IMR-90 (cell line): ENCODE measurements at regions not wholly inside any gene's neighbourhood (a gene's known extent, or its start where the extent isn't known, plus 50 kb on each side); places are given as distances from the start of the nearest gene placed in this dataset.

Experiments
- BHLHE40 ChIP-seq: fragments of 150-350 bp; IDR thresholded peaks from 2 replicates; pipeline ENCODE4 v1.6.1; 2016; ENCODE audit warnings: mild to moderate bottlenecking, low read depth, low read length
- CEBPB ChIP-seq: IDR thresholded peaks from 2 replicates; pipeline ENCODE4 v1.6.1; 2012; ENCODE audit warnings: low read depth, low read length, improper control_type of control experiment
- CHD1 ChIP-seq: IDR thresholded peaks from 2 replicates; pipeline ENCODE4 v1.6.1; 2012; ENCODE audit warnings: low read depth, low read length, improper control_type of control experiment
- MAFK ChIP-seq: IDR thresholded peaks from 2 replicates; pipeline ENCODE4 v1.6.1; 2012; ENCODE audit warnings: low read depth, low read length, improper control_type of control experiment
- MAZ ChIP-seq: IDR thresholded peaks from 2 replicates; pipeline ENCODE4 v1.6.1; 2012; ENCODE audit warnings: low read depth, mild to moderate bottlenecking, low read length, improper control_type of control experiment, moderate library complexity, borderline replicate concordance
- MXI1 ChIP-seq: IDR thresholded peaks from 2 replicates; pipeline ENCODE4 v1.6.1; 2012; ENCODE audit warnings: low read depth, mild to moderate bottlenecking, low read length, moderate library complexity, borderline replicate concordance
- POLR2A ChIP-seq: IDR thresholded peaks from 2 replicates; pipeline ENCODE4 v1.6.1; 2012; ENCODE audit warnings: mild to moderate bottlenecking, low read depth, low read length
- RAD21 ChIP-seq: IDR thresholded peaks from 2 replicates; pipeline ENCODE4 v1.6.1; 2012; ENCODE audit warnings: low read length, improper control_type of control experiment
- RCOR1 ChIP-seq: IDR thresholded peaks from 2 replicates; pipeline ENCODE4 v1.6.1; 2012; ENCODE audit warnings: mild to moderate bottlenecking, low read length, improper control_type of control experiment; ENCODE audit not compliant: insufficient replicate concordance
- SMC3 ChIP-seq: fragments of 150-350 bp; IDR thresholded peaks from 2 replicates; pipeline ENCODE4 v1.6.1; 2016; ENCODE audit warnings: low read depth, mild to moderate bottlenecking, antibody characterized with exemption, low read length, moderate library complexity
- USF2 ChIP-seq: fragments of 150-350 bp; IDR thresholded peaks from 2 replicates; pipeline ENCODE4 v1.6.1; 2017; ENCODE audit warnings: mild to moderate bottlenecking, antibody characterized with exemption, low read length, low read depth
- TF ChIP-seq, protein P1 (sequence below): conservative IDR thresholded peaks from 2 replicates; pipeline ENCODE4 v1.5.1; 2012; ENCODE audit warnings: mild to moderate bottlenecking, low read depth, low read length, improper control_type of control experiment

- no peak for TF ChIP-seq RAD21
- TF ChIP-seq, protein P1, sequence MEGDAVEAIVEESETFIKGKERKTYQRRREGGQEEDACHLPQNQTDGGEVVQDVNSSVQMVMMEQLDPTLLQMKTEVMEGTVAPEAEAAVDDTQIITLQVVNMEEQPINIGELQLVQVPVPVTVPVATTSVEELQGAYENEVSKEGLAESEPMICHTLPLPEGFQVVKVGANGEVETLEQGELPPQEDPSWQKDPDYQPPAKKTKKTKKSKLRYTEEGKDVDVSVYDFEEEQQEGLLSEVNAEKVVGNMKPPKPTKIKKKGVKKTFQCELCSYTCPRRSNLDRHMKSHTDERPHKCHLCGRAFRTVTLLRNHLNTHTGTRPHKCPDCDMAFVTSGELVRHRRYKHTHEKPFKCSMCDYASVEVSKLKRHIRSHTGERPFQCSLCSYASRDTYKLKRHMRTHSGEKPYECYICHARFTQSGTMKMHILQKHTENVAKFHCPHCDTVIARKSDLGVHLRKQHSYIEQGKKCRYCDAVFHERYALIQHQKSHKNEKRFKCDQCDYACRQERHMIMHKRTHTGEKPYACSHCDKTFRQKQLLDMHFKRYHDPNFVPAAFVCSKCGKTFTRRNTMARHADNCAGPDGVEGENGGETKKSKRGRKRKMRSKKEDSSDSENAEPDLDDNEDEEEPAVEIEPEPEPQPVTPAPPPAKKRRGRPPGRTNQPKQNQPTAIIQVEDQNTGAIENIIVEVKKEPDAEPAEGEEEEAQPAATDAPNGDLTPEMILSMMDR, result no peak
- no peak for TF ChIP-seq SMC3
- TF ChIP-seq POLR2A, result no peak
- no peak for TF ChIP-seq CHD1
- no peak for TF ChIP-seq RCOR1
- TF ChIP-seq CEBPB, result no peak
- 0 out of 2 replicates have a peak, but pooled peaks have one; percentile 22 for TF ChIP-seq BHLHE40
- TF ChIP-seq MAZ, result no peak
- TF ChIP-seq MXI1, result no peak
- no peak for TF ChIP-seq USF2
- TF ChIP-seq MAFK, result no peak
Observed at GRCh38 chr2:215598376-215598975, 162.6 kb upstream of the FN1 start.
